GM12872 (cell line): ENCODE measurements at regions not wholly inside any gene's neighbourhood (a gene's known extent, or its start where the extent isn't known, plus 50 kb on each side); places are given as distances from the start of the nearest gene placed in this dataset.

Source experiments
- CTCF ChIP-seq: IDR thresholded peaks from 3 replicates; pipeline ENCODE4 v1.5.1; 2011; ENCODE audit warnings: low read depth, mild to moderate bottlenecking, low read length, moderate library complexity; ENCODE audit not compliant: insufficient read depth

- no peak for TF ChIP-seq CTCF
Measured at GRCh38 chr5:74222806-74223205, 417.7 kb downstream of the ENC1 start.

GRCh38 chr5:74221413-74221812, 419.1 kb downstream of the ENC1 start:
- TF ChIP-seq CTCF = no peak

- TF ChIP-seq CTCF = no peak
Measured at GRCh38 chr5:74216012-74216411, 424.5 kb downstream of the ENC1 start.

- TF ChIP-seq CTCF = peak; percentile 56
Measured at GRCh38 chr5:74212336-74212735, 428.2 kb downstream of the ENC1 start.

- no peak for TF ChIP-seq CTCF
Measured at GRCh38 chr5:74209571-74209970, 431.0 kb downstream of the ENC1 start.

GRCh38 chr5:74206579-74207550, 433.7 kb downstream of the ENC1 start:
- no peak for TF ChIP-seq CTCF

GRCh38 chr5:74205767-74206578, 434.6 kb downstream of the ENC1 start:
- TF ChIP-seq CTCF = no peak
